ENCODE measurements at regions not wholly inside any gene's neighbourhood (a gene's known extent, or its start where the extent isn't known, plus 50 kb on each side); places are given as distances from the start of the nearest gene placed in this dataset.

- TF ChIP-seq POLR2A (IDR thresholded peaks at IDR 0.05) = peak in 1 of 2 donors; percentile 59
- TF ChIP-seq, protein P1, sequence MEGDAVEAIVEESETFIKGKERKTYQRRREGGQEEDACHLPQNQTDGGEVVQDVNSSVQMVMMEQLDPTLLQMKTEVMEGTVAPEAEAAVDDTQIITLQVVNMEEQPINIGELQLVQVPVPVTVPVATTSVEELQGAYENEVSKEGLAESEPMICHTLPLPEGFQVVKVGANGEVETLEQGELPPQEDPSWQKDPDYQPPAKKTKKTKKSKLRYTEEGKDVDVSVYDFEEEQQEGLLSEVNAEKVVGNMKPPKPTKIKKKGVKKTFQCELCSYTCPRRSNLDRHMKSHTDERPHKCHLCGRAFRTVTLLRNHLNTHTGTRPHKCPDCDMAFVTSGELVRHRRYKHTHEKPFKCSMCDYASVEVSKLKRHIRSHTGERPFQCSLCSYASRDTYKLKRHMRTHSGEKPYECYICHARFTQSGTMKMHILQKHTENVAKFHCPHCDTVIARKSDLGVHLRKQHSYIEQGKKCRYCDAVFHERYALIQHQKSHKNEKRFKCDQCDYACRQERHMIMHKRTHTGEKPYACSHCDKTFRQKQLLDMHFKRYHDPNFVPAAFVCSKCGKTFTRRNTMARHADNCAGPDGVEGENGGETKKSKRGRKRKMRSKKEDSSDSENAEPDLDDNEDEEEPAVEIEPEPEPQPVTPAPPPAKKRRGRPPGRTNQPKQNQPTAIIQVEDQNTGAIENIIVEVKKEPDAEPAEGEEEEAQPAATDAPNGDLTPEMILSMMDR (IDR thresholded peaks at IDR 0.05) = peak in 1 of 6 experiments; percentile 12
These were observed 107.4 kb upstream of the STOX2 start for GRCh38 chr4:183797445-183798300.

Data from thyroid gland (tissue), 4 donors.